Myocyte (in vitro differentiated cells): ENCODE measurements at regions not wholly inside any gene's neighbourhood (a gene's known extent, or its start where the extent isn't known, plus 50 kb on each side); places are given as distances from the start of the nearest gene placed in this dataset.

Source experiments
- DNase-seq: peaks from one replicate; pipeline ENCODE4 v3.0.0-alpha.2; 2012; ENCODE audit warnings: low read depth

DNA sequence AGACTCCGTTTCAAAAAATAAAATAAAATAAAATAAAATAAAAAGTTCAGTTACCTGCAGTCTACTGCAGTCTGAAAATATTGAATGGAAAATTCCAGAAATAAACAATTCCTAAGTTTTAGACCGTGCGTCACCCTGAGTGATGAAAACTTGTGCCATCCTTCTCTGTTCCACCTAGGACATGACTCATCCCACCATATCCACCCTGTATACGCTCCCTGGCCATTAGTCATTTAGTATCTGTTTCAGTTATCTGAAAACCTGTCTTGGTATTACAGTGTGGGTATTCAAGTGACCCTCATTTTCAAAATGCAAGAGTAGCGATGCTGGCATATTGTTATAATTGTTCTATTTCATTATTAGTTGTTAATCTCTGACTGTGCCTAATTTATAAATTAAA, 51.8 kb upstream of the TEX48 start:
- DNase-seq, result no peak

DNA sequence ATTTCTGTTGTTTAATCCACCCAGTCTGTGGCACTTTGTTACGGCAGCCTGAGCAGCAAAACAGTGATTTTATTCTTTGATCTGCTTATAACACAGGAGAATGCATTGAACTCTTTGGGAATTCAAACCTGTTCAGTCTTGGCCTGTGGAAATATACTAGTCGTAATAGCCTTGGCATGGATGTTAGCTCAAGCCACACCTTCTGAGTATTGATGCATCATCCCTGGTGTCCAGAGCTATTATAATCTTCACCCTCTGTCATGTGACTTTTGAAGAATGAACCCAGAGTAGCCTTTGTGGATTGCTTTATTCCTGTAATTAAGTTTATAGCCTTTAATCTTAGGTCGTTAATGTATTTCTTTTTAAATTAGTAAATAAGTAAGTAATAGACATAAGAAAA, 50.8 kb upstream of the TEX48 start:
- DNase-seq, result peak; percentile 68
